Activated CD4-positive, alpha-beta T cell treated with anti-CD3 and anti-CD28 coated beads, Interleukin-2, amount 10 ng/mL, durations not matched to agents 24 days and 14 days (primary cell): ENCODE measurements at regions not wholly inside any gene's neighbourhood (a gene's known extent, or its start where the extent isn't known, plus 50 kb on each side); places are given as distances from the start of the nearest gene placed in this dataset.
"Not testable (repeated sequence)": the region's sequence is repeated elsewhere in the genome, so short reads cannot be mapped to it uniquely, and the experiment has no call there.

Experiments
- DNase-seq: peaks from one replicate; pipeline ENCODE4 v3.0.0; 2022
- H3K27ac Mint-ChIP-seq: one replicate; pipeline ENCODE4 v1.8.0; 2022; ENCODE audit warnings: mild to moderate bottlenecking, mixed read lengths
- H3K27me3 Mint-ChIP-seq: one replicate; pipeline ENCODE4 v1.8.0; 2022; ENCODE audit warnings: mixed read lengths
- H3K36me3 Mint-ChIP-seq: one replicate; pipeline ENCODE4 v1.8.0; 2022; ENCODE audit warnings: low read depth, mild to moderate bottlenecking, mixed read lengths
- H3K4me1 Mint-ChIP-seq: one replicate; pipeline ENCODE4 v1.8.0; 2021; ENCODE audit warnings: mixed read lengths
- H3K4me3 Mint-ChIP-seq: one replicate; pipeline ENCODE4 v1.8.0; 2022; ENCODE audit warnings: mild to moderate bottlenecking, moderate library complexity, mixed read lengths
- H3K9me3 Mint-ChIP-seq: one replicate; pipeline ENCODE4 v1.8.0; 2021; ENCODE audit warnings: mixed read lengths
- intact Hi-C: fragments of 100-400 bp; cut with micrococcal nuclease; formaldehyde crosslinking; loops from one replicate; pipeline ENCODE4 v1.15.1; 2023

DNA sequence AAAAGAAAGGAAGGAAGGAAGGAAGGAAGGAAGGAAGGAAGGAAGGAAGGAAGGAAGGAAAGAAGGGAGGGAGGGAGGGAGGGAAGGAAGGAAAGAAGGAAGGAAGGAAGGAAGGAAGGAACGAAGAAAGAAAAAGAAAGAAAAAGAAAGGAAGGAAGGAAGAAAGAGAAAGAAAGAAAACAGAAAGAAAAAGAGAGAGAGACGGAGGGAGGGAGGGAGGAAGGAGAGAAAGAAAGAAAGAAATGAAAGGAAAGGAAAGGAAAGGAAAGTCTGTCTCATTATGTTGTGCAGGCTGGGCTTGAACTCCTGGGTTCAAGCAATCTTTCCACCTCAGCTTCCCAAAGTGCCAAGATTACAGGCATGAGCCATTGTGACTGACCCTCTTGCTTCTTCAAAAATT, 118.9 kb downstream of the ADSS2 start:
- H3K4me1 Mint-ChIP-seq, H3K36me3 Mint-ChIP-seq, intact Hi-C loops, DNase-seq, H3K4me3 Mint-ChIP-seq, H3K27ac Mint-ChIP-seq: not testable (repeated sequence)
- Mint-ChIP-seq H3K27me3 (peaks cover 27% of the 10 kb centered on the region), H3K9me3 (peaks cover 11% of the 10 kb centered on the region)

DNA sequence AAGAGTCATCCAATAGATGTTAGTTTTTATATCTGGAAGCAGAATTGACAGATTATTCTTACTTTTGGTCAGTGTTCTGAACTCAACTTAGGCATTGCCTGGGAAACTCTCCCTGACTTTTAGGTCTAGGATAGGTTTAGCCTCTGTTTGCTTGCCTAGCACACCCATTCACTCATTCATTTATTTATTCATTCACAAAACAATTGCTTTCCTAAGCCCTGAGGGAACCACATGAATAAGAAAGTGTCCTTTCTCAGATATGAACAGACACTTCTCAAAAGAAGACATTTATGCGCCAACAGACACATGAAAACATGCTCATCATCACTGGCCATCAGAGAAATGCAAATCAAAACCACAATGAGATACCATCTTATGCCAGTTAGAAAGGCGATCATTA, 117.4 kb downstream of the ADSS2 start:
- H3K9me3 Mint-ChIP-seq, H3K27ac Mint-ChIP-seq, DNase-seq, H3K36me3 Mint-ChIP-seq, H3K4me3 Mint-ChIP-seq, intact Hi-C loops: not testable (repeated sequence)
- Mint-ChIP-seq H3K4me1 (peaks cover 11% of the 10 kb centered on the region), H3K27me3 (peaks cover 27% of the 10 kb centered on the region)

DNA sequence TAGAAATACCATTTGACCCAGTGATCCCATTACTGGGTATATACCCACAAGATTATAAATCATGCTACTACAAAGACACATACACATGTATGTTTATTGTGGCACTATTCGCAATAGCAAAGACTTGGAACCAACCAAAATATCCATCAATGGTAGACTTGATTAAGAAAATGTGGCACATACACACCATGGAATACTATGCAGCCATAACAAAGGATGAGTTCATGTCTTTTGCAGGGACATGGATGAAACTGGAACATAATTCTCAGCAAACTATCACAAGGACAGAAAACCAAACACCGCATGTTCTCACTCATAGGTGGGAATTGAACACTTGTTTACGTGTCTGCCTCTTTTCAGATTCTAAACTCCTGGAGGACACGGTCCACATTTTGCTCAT, 116.9 kb downstream of the ADSS2 start:
- H3K9me3 Mint-ChIP-seq, H3K4me3 Mint-ChIP-seq, H3K36me3 Mint-ChIP-seq, intact Hi-C loops, DNase-seq, H3K27ac Mint-ChIP-seq: not testable (repeated sequence)
- Mint-ChIP-seq H3K4me1 (peaks cover 14% of the 10 kb centered on the region), H3K27me3 (peaks cover 27% of the 10 kb centered on the region)

DNA sequence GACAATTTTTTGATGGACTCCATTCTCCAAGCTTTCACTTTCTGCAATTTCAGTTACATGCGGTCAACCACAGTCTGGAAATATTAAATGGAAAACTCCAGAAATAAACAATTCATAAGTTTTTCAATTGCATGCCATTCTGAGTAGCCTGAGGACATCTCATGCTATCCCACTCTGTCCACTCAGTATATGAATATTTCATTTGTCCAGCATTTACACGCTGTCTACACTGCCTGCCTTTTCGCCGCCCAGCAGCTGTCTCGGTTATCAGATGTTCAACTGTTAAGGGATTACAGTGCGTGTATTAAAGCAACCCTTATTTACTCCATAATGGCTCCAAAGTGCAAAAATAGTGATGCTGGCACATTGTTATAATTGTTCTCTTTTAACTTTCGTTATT, 116.3 kb downstream of the ADSS2 start:
- Mint-ChIP-seq H3K36me3 (no peaks in the 10 kb centered on the region), H3K27me3 (peaks cover 24% of the 10 kb centered on the region), H3K27ac (no peak overlapping the region), H3K4me3 (no peak overlapping the region), H3K4me1 (peaks cover 16% of the 10 kb centered on the region), H3K9me3 (peaks cover 8% of the 10 kb centered on the region)
- no peak for DNase-seq
- intact Hi-C loops: no loop called here

DNA sequence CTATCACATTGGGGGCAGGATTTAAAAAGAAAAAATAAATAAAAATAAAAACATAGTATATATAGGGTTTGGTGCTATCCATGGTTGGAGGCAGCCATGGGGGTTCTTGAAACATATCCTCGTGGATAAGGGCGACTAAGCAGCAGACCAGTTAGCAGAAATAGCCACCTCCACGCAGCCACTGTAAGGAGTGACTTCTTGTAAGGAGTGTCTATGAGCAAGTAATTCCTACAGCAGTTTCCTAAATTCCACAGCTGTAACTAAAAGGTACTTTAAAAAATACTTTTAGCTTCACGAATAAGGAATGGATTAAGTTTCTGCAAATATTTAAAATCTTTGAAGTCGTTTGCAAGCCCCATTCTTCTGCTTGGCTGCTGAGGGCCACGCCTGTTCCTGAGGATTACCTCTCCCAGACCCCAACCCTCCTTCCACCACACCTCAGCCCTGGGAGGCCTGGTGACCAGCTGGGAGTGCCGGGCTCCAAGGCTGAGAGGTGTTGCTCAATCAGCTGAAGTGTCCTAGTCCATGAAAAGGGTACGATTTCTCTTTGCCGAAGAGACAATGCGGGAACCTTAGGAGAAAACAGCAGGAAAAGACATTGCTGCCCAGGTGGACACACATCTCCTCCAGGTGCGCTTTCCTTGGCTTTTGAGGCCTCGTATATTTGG, 115.3 kb downstream of the ADSS2 start:
- intact Hi-C loops: no loop called here
- peaks cover 19% of the 10 kb centered on the region for H3K27me3 Mint-ChIP-seq
- H3K27ac Mint-ChIP-seq: no peak overlapping the region
- H3K4me1 Mint-ChIP-seq: peaks cover 17% of the 10 kb centered on the region
- no peak overlapping the region for H3K4me3 Mint-ChIP-seq
- no peaks in the 10 kb centered on the region for H3K36me3 Mint-ChIP-seq
- peaks cover 8% of the 10 kb centered on the region for H3K9me3 Mint-ChIP-seq
- DNase-seq: no peak

DNA sequence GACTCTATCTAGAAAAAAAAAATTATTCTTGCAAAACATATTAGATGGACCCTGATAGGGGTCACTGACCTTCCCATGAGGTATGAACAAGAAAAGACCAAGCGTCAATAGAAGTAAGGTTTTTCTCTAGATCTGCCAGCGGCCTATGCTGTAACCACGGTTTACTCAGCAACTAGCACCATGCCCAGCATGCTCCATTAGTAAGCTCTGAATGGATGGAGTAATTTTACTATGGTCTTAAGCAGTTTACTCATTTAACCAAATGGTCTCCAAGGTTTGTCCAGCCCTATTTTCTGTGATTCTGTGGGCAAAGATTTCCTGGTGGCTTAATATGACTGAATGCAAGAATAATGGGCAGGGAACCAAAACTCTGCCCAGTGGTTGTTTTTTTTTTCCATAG, 113.9 kb downstream of the ADSS2 start:
- H3K9me3 Mint-ChIP-seq: peaks cover 8% of the 10 kb centered on the region
- H3K27me3 Mint-ChIP-seq: peaks cover 17% of the 10 kb centered on the region
- intact Hi-C loops: no loop called here
- peaks cover 23% of the 10 kb centered on the region for H3K4me1 Mint-ChIP-seq
- H3K4me3 Mint-ChIP-seq: no peak overlapping the region
- H3K36me3 Mint-ChIP-seq: no peaks in the 10 kb centered on the region
- DNase-seq: no peak
- H3K27ac Mint-ChIP-seq: no peak overlapping the region

DNA sequence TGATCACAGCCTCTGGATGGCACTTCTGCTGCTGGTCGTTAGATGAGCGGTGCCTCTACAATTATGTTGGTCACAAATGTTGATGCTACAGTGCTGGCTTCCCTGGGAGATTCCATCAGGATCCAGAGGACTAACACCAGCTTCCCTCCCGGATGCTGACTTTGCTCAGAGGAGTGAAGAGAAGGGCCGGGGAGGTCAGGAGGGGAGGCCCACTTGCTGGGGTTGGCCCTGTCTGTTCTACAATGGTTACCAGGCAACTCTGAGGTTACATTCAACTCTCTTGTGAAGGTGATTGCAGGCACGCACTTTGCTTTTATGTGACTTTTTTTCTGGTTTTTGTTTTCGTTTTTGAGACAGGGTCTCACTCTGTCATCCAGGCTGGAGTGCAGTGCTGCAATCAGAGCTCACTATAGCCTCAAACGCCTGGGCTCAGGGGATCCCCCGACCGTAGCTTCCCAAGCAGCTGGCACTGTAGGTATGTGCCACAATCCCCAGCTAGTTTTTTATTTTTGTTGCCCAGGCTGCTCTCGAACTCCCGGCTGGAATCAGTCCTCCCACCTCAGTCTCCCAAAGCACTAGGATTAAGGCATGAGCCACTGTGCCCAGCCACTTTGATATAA, 112.5 kb downstream of the ADSS2 start:
- Mint-ChIP-seq H3K4me1 (peaks cover 21% of the 10 kb centered on the region), H3K27ac (peak overlapping the region; percentile 82), H3K27me3 (peaks cover 4% of the 10 kb centered on the region), H3K4me3 (no peak overlapping the region), H3K36me3 (no peaks in the 10 kb centered on the region), H3K9me3 (peaks cover 7% of the 10 kb centered on the region)
- DNase-seq: peak; percentile 75
- intact Hi-C loops: no loop called here

DNA sequence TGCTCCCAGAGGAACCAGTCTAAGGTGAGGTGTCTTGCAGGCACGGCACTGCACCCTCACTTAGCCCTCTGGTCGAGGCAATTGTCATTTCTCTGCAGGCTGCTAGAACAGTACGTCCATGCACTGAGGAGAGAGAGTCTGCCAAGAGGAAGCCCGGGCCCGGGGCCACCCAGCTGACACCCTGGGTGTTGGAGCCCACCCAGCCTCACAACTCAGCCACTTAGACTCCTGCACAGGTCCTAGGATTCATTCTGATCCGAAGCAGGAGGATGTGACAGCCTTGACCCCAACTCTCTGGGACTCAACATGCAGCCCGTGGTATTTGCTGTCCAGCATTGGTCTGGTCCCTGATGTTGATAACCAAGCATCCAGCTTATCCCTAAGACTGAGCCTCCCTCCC, 111.9 kb downstream of the ADSS2 start:
- Mint-ChIP-seq H3K36me3 (no peaks in the 10 kb centered on the region), H3K4me1 (peaks cover 21% of the 10 kb centered on the region), H3K27me3 (no peaks in the 10 kb centered on the region), H3K27ac (peak overlapping the region; percentile 65), H3K4me3 (no peak overlapping the region), H3K9me3 (peaks cover 2% of the 10 kb centered on the region)
- intact Hi-C loops: loop anchor here (2.0 kb wide), 1 partner anchor 21 kb away; no protein-coding TSS in a partner anchor
- DNase-seq: no peak

DNA sequence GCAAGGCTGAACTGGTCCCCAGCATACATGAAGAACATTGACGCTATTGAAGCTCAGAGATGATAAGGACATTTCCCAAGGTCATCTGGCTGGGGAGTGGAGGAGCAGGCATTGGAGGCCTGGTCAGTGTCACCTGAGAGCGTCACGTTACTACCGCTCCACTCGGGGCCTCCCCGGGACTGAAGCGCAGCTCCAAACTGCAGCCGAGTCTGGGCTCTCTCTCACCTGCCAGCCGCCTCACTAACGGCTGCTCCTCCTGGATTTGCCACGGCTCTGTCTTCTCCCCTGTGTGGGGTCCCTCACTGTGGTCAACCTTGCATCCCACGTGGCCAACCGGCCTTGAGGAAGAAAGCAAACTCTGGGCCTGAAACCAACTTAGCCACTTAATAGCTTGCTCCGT, 111.3 kb downstream of the ADSS2 start:
- no peak for DNase-seq
- Mint-ChIP-seq H3K4me1 (peaks cover 21% of the 10 kb centered on the region), H3K27me3 (no peaks in the 10 kb centered on the region), H3K27ac (peak overlapping the region; percentile 29), H3K9me3 (no peaks in the 10 kb centered on the region), H3K36me3 (no peaks in the 10 kb centered on the region), H3K4me3 (no peak overlapping the region)
- intact Hi-C loops: loop anchor here (2.0 kb wide), 1 partner anchor 22 kb away; no protein-coding TSS in a partner anchor

DNA sequence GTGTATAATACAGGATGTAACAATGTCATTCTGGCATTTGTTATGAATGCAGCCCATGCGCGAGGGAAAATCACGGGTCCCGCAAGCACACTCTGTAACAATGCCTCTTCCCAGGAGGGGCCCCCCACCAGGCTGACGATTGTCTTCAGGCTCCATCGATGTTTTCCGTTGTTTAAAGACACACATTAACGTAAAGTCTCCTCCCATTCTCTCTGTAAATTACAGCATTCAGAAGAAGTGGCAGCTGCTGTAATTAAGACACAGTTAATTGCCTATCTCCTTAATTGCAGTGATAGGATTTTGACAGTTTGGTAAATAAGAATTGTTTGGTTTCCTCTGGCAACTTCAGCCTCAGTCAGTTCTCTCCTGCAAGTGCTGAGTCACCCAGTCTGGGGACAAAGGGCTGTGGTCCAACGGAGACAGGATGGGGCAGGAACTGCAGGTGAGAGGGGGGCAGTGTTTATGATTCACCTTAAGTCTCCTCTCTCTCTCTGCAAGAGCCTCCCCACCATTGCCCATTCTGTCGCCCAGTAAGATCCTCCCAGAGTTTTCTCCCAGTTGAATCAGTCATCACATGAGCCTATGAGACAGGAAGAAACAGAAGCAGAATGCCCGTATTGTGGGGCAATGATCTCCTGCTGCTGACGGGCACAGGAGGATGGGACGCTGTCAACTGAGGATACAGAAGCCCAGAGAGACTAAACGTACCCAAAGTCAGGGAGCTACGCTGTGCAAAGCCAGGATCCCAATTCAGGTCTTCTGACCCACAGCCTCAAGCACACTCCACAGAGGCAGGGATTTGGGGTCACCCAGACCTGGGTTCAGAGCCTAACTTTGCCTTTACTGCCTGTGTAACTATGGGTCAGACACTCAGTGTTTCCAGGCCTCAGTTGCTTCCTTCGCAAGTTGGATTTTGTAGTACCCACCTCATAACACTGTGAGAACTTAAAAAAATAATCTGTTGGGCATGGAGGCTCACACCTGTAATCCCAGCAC, 110.0 kb downstream of the ADSS2 start:
- H3K36me3 Mint-ChIP-seq: no peaks in the 10 kb centered on the region
- H3K9me3 Mint-ChIP-seq: peaks cover 4% of the 10 kb centered on the region
- intact Hi-C loops: loop anchor here (2.0 kb wide), 1 partner anchor 23 kb away; no protein-coding TSS in a partner anchor
- H3K4me3 Mint-ChIP-seq: peak overlapping the region; percentile 13
- no peaks in the 10 kb centered on the region for H3K27me3 Mint-ChIP-seq
- peak overlapping the region; percentile 41 for H3K27ac Mint-ChIP-seq
- DNase-seq: peak; percentile 76
- H3K4me1 Mint-ChIP-seq: peaks cover 25% of the 10 kb centered on the region

DNA sequence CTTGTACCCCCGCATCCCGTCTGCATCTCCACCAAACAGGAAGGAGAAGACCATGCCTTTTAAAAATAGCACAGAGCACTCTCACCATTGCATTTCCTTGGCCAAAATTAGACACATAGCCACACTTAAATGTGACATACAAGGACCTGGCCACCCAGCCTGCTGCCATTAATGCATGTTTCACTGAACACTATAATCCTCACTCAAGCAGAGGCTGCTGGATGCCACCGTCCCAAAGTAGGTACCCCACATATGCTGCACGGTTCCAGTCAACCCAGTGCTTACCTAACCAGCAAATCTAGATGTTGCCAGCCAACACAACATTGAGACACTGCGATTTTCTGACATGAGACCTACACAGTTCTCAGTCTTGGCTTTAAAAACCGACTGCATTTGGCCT, 107.7 kb downstream of the ADSS2 start:
- peaks cover 5% of the 10 kb centered on the region for H3K9me3 Mint-ChIP-seq
- no peaks in the 10 kb centered on the region for H3K36me3 Mint-ChIP-seq
- H3K4me1 Mint-ChIP-seq: peaks cover 19% of the 10 kb centered on the region
- intact Hi-C loops: no loop called here
- H3K27ac Mint-ChIP-seq: no peak overlapping the region
- H3K27me3 Mint-ChIP-seq: no peaks in the 10 kb centered on the region
- DNase-seq: no peak
- H3K4me3 Mint-ChIP-seq: no peak overlapping the region

DNA sequence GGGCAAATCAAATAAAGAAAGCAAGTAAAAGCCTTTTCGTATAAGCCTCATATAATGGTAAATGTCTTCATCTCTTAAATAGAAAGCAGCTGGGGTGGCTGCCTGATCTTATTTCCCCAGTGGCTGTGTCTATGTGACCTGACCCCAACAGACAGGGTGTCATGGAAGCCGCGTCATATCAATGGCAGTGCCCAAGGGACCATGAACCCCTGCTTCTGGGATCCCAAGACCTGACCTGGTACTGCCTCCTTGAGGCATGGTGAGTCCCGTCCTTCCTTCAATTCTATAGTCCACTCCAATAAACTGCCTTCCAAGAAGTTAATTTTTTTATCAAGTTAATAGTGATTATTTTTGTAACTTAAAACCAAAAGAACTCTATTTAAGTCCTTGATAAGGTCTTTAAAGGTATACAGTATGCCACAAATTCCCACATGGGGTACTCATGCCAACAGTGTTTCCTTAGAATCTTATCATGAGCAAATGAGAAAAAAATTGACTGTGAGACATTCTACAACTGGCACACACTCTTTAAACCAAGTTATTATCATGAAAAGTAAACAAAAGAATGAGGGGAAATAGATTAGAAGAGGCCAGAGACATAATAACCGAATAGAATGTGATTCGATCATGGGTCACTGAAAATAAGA, 104.6 kb downstream of the ADSS2 start:
- DNase-seq: no peak
- peaks cover 5% of the 10 kb centered on the region for H3K9me3 Mint-ChIP-seq
- intact Hi-C loops: no loop called here

DNA sequence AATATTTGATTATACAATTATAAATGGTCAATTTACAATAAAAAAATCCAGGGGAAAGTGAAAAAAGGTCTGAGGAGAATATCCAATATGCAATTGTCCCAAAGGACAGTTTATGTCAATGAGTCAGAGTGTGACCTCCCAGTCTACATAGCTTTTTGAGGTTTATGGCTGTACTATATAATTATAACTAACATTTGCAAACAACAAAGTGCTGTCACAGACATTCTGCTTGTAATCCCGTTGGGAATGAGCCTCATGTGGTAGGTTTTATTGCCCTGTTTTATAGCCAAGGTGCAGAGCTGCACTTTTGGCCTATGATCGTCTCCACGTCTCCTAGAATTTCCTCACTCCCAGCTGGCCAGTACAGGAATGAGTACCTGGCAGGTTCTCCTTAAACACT, 103.8 kb downstream of the ADSS2 start:
- Mint-ChIP-seq H3K9me3 (peaks cover 5% of the 10 kb centered on the region), H3K27me3 (no peaks in the 10 kb centered on the region), H3K4me3 (no peak overlapping the region), H3K36me3 (no peaks in the 10 kb centered on the region), H3K4me1 (peaks cover 18% of the 10 kb centered on the region), H3K27ac (no peak overlapping the region)
- intact Hi-C loops: no loop called here
- no peak for DNase-seq

More for the DNA sequence above, 104.6 kb downstream of the ADSS2 start:
- no peak overlapping the region for H3K27ac Mint-ChIP-seq
- H3K4me1 Mint-ChIP-seq: peaks cover 15% of the 10 kb centered on the region
- H3K27me3 Mint-ChIP-seq: no peaks in the 10 kb centered on the region
- H3K4me3 Mint-ChIP-seq: no peak overlapping the region
- H3K36me3 Mint-ChIP-seq: no peaks in the 10 kb centered on the region
